ENCODE measurements at regions not wholly inside any gene's neighbourhood (a gene's known extent, or its start where the extent isn't known, plus 50 kb on each side); places are given as distances from the start of the nearest gene placed in this dataset.

GRCh38 chr10:130236711-130237110 is 100.5 kb downstream of the GLRX3 start:
- peaks cover 0 to 3% of the 10 kb centered on the region in 2 donors for H3K36me3 Mint-ChIP-seq
- intact Hi-C loops (cut with micrococcal nuclease), result no loop called here
- no peaks in the 10 kb centered on the region for H3K27me3 Mint-ChIP-seq
- no peak overlapping the region for H3K27ac ChIP-seq (ENCODE audit: low read depth, low read length)
- no peaks in the 10 kb centered on the region for H3K36me3 ChIP-seq (ENCODE audit: insufficient read depth, low read length)
- no peak overlapping the region for H3K4me3 ChIP-seq (ENCODE audit: low read length in 2 of 2)
- no peak overlapping the region for H3K4me3 Mint-ChIP-seq
- no peak for DNase-seq
- no peaks in the 10 kb centered on the region for H3K27me3 ChIP-seq (ENCODE audit: insufficient read depth, low read length)
- H3K4me1 Mint-ChIP-seq, result no peaks in the 10 kb centered on the region
- POLR2A ChIA-PET (ENCODE audit: partially characterized antibody), result no interaction called here
- no peaks in the 10 kb centered on the region for H3K9me3 ChIP-seq (ENCODE audit: control insufficient read depth in 1 of 2, low read length in 2 of 2)
- peaks cover 0 to 12% (median 7%) of the 10 kb centered on the region in 8 donors for H3K9me3 Mint-ChIP-seq
- no peak overlapping the region for H3K27ac Mint-ChIP-seq
- no peaks in the 10 kb centered on the region for H3K4me1 ChIP-seq (ENCODE audit: insufficient read depth, low read length)
- CTCF ChIA-PET (ENCODE audit: partially characterized antibody), result no interaction called here

- no peak for DNase-seq
- peaks cover 0 to 4% of the 10 kb centered on the region in 2 donors for H3K27me3 Mint-ChIP-seq
- H3K4me1 Mint-ChIP-seq, result peaks cover 12 to 26% (median 20%) of the 10 kb centered on the region in 4 donors
- peaks cover 0 to 22% (median 9%) of the 10 kb centered on the region in 8 donors for H3K9me3 Mint-ChIP-seq
- no peaks in the 10 kb centered on the region for H3K36me3 ChIP-seq (ENCODE audit: insufficient read depth, low read length)
- intact Hi-C loops (cut with micrococcal nuclease), result no loop called here
- POLR2A ChIA-PET (ENCODE audit: partially characterized antibody), result no interaction called here
- H3K27me3 ChIP-seq (ENCODE audit: insufficient read depth, low read length), result no peaks in the 10 kb centered on the region
- no peak overlapping the region for H3K4me3 ChIP-seq (ENCODE audit: low read length in 2 of 2)
- no peak overlapping the region for H3K27ac Mint-ChIP-seq
- no peak overlapping the region for H3K27ac ChIP-seq (ENCODE audit: low read depth, low read length)
- CTCF ChIA-PET (ENCODE audit: partially characterized antibody), result no interaction called here
- H3K4me3 Mint-ChIP-seq, result no peak overlapping the region
- H3K4me1 ChIP-seq (ENCODE audit: insufficient read depth, low read length), result peaks cover 17% of the 10 kb centered on the region
- peaks cover 0 to 3% of the 10 kb centered on the region in 2 donors for H3K36me3 Mint-ChIP-seq
- H3K9me3 ChIP-seq (ENCODE audit: control insufficient read depth in 1 of 2, low read length in 2 of 2), result no peaks in the 10 kb centered on the region
Observed at GRCh38 chr10:130240409-130240808, 104.2 kb downstream of the GLRX3 start.

- intact Hi-C loops (cut with micrococcal nuclease), result no loop called here
- Histone ChIP-seq H3K4me3 (ENCODE audit: low read length in 2 of 2) (no peak overlapping the region), H3K9me3 (ENCODE audit: control insufficient read depth in 1 of 2, low read length in 2 of 2) (no peaks in the 10 kb centered on the region), H3K27ac (ENCODE audit: low read depth, low read length) (no peak overlapping the region), H3K36me3 (ENCODE audit: insufficient read depth, low read length) (no peaks in the 10 kb centered on the region), H3K27me3 (ENCODE audit: insufficient read depth, low read length) (no peaks in the 10 kb centered on the region), H3K4me1 (ENCODE audit: insufficient read depth, low read length) (peaks cover 17% of the 10 kb centered on the region)
- peak overlapping the region in 3 of 8 donors; percentile 21 to 44 (median 27) for H3K4me3 Mint-ChIP-seq
- ChIA-PET CTCF (ENCODE audit: partially characterized antibody) (no interaction called here), POLR2A (ENCODE audit: partially characterized antibody) (no interaction called here)
- no peak for DNase-seq
- H3K27me3 Mint-ChIP-seq, result peaks cover 2 to 4% of the 10 kb centered on the region in 2 donors
- H3K27ac Mint-ChIP-seq, result no peak overlapping the region
- peaks cover 12 to 26% (median 20%) of the 10 kb centered on the region in 4 donors for H3K4me1 Mint-ChIP-seq
- H3K9me3 Mint-ChIP-seq, result peaks cover 0 to 22% (median 10%) of the 10 kb centered on the region in 8 donors
- H3K36me3 Mint-ChIP-seq, result peaks cover 0 to 3% of the 10 kb centered on the region in 2 donors
Observed at GRCh38 chr10:130242513-130242912, 106.3 kb downstream of the GLRX3 start.

- peak overlapping the region in 7 of 8 donors; percentile 13 to 71 (median 44) for H3K4me3 Mint-ChIP-seq
- ChIA-PET CTCF (ENCODE audit: partially characterized antibody) (no interaction called here), POLR2A (ENCODE audit: partially characterized antibody) (no interaction called here)
- H3K9me3 Mint-ChIP-seq, result peaks cover 0 to 22% (median 10%) of the 10 kb centered on the region in 8 donors
- no peak overlapping the region for H3K4me3 ChIP-seq (ENCODE audit: low read length in 2 of 2)
- no peaks in the 10 kb centered on the region for H3K27me3 ChIP-seq (ENCODE audit: insufficient read depth, low read length)
- peaks cover 2 to 4% of the 10 kb centered on the region in 2 donors for H3K27me3 Mint-ChIP-seq
- intact Hi-C loops (cut with micrococcal nuclease), result no loop called here
- H3K4me1 Mint-ChIP-seq, result peaks cover 12 to 26% (median 20%) of the 10 kb centered on the region in 4 donors
- H3K4me1 ChIP-seq (ENCODE audit: insufficient read depth, low read length), result peaks cover 17% of the 10 kb centered on the region
- DNase-seq, result peak in 2 of 5 donors; percentile 5 to 15
- peaks cover 0 to 3% of the 10 kb centered on the region in 2 donors for H3K36me3 Mint-ChIP-seq
- no peak overlapping the region for H3K27ac ChIP-seq (ENCODE audit: low read depth, low read length)
- no peak overlapping the region for H3K27ac Mint-ChIP-seq
- no peaks in the 10 kb centered on the region for H3K9me3 ChIP-seq (ENCODE audit: control insufficient read depth in 1 of 2, low read length in 2 of 2)
- H3K36me3 ChIP-seq (ENCODE audit: insufficient read depth, low read length), result no peaks in the 10 kb centered on the region
Observed at GRCh38 chr10:130243015-130243414, 106.8 kb downstream of the GLRX3 start.

GRCh38 chr10:130244031-130244927 is 108.1 kb downstream of the GLRX3 start:
- POLR2A ChIA-PET (ENCODE audit: partially characterized antibody), result no interaction called here
- no peak overlapping the region for H3K4me3 ChIP-seq (ENCODE audit: low read length in 2 of 2)
- peak overlapping the region in 1 of 7 donors; percentile 2 for H3K27ac Mint-ChIP-seq
- H3K36me3 ChIP-seq (ENCODE audit: insufficient read depth, low read length), result no peaks in the 10 kb centered on the region
- H3K4me1 Mint-ChIP-seq, result peaks cover 12 to 26% (median 20%) of the 10 kb centered on the region in 4 donors
- H3K9me3 Mint-ChIP-seq, result peaks cover 0 to 22% (median 10%) of the 10 kb centered on the region in 8 donors
- peaks cover 2 to 4% of the 10 kb centered on the region in 2 donors for H3K27me3 Mint-ChIP-seq
- no peak overlapping the region for H3K4me3 Mint-ChIP-seq
- H3K27ac ChIP-seq (ENCODE audit: low read depth, low read length), result no peak overlapping the region
- intact Hi-C loops (cut with micrococcal nuclease), result no loop called here
- H3K4me1 ChIP-seq (ENCODE audit: insufficient read depth, low read length), result peaks cover 17% of the 10 kb centered on the region
- CTCF ChIA-PET (ENCODE audit: partially characterized antibody), result no interaction called here
- DNase-seq, result no peak
- H3K36me3 Mint-ChIP-seq, result peaks cover 0 to 3% of the 10 kb centered on the region in 2 donors
- H3K9me3 ChIP-seq (ENCODE audit: control insufficient read depth in 1 of 2, low read length in 2 of 2), result no peaks in the 10 kb centered on the region
- H3K27me3 ChIP-seq (ENCODE audit: insufficient read depth, low read length), result no peaks in the 10 kb centered on the region

GRCh38 chr10:130244928-130245495 is 108.8 kb downstream of the GLRX3 start:
- H3K36me3 ChIP-seq (ENCODE audit: insufficient read depth, low read length), result no peaks in the 10 kb centered on the region
- H3K4me3 ChIP-seq (ENCODE audit: low read length in 2 of 2), result no peak overlapping the region
- Mint-ChIP-seq H3K4me3 (no peak overlapping the region), H3K36me3 (peaks cover under 1 to 3% of the 10 kb centered on the region in 2 donors), H3K27ac (no peak overlapping the region), H3K9me3 (peaks cover 0 to 22% (median 10%) of the 10 kb centered on the region in 8 donors), H3K27me3 (peaks cover 2 to 4% of the 10 kb centered on the region in 2 donors), H3K4me1 (peaks cover 12 to 26% (median 20%) of the 10 kb centered on the region in 4 donors)
- POLR2A ChIA-PET (ENCODE audit: partially characterized antibody), result no interaction called here
- no peak overlapping the region for H3K27ac ChIP-seq (ENCODE audit: low read depth, low read length)
- H3K9me3 ChIP-seq (ENCODE audit: control insufficient read depth in 1 of 2, low read length in 2 of 2), result no peaks in the 10 kb centered on the region
- intact Hi-C loops (cut with micrococcal nuclease), result no loop called here
- no peaks in the 10 kb centered on the region for H3K27me3 ChIP-seq (ENCODE audit: insufficient read depth, low read length)
- CTCF ChIA-PET (ENCODE audit: partially characterized antibody), result no interaction called here
- H3K4me1 ChIP-seq (ENCODE audit: insufficient read depth, low read length), result peaks cover 17% of the 10 kb centered on the region
- no peak for DNase-seq

- Mint-ChIP-seq H3K4me1 (peaks cover 12 to 26% (median 20%) of the 10 kb centered on the region in 4 donors), H3K27me3 (peaks cover 2 to 4% of the 10 kb centered on the region in 2 donors), H3K9me3 (peaks cover 0 to 14% (median 6%) of the 10 kb centered on the region in 8 donors), H3K36me3 (peaks cover under 1 to 2% of the 10 kb centered on the region in 2 donors), H3K4me3 (no peak overlapping the region), H3K27ac (no peak overlapping the region)
- H3K9me3 ChIP-seq (ENCODE audit: control insufficient read depth in 1 of 2, low read length in 2 of 2), result no peaks in the 10 kb centered on the region
- no peak for DNase-seq
- ChIA-PET POLR2A (ENCODE audit: partially characterized antibody) (no interaction called here), CTCF (ENCODE audit: partially characterized antibody) (no interaction called here)
- intact Hi-C loops (cut with micrococcal nuclease), result no loop called here
- H3K27me3 ChIP-seq (ENCODE audit: insufficient read depth, low read length), result no peaks in the 10 kb centered on the region
- H3K4me3 ChIP-seq (ENCODE audit: low read length in 2 of 2), result no peak overlapping the region
- H3K4me1 ChIP-seq (ENCODE audit: insufficient read depth, low read length), result peaks cover 17% of the 10 kb centered on the region
- no peaks in the 10 kb centered on the region for H3K36me3 ChIP-seq (ENCODE audit: insufficient read depth, low read length)
- H3K27ac ChIP-seq (ENCODE audit: low read depth, low read length), result no peak overlapping the region
Observed at GRCh38 chr10:130246113-130246512, 109.9 kb downstream of the GLRX3 start.

All from CD4-positive, alpha-beta memory T cell (primary cell).